ENCODE measurements at regions not wholly inside any gene's neighbourhood (a gene's known extent, or its start where the extent isn't known, plus 50 kb on each side); places are given as distances from the start of the nearest gene placed in this dataset.
"Not testable (repeated sequence)": the region's sequence is repeated elsewhere in the genome, so short reads cannot be mapped to it uniquely, and the experiment has no call there.

DNA sequence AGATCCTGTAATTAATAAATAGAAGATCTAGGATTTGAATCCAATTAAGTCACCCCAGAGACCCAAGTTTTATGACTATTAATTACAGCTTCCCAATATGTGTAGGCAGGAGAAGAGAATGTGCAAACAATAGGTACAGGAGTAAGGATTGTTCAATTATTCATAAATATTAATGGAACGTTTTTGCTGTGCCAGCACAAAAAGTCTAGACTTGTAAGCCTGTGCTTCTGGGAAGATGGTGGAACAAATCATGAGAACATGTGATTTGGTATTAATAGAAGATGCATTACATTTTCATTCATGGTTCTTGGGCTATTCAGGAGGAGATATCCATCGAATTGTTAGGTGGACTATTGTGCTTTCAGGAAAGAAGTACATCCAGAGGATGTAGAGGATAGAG, 1240.9 kb downstream of the STIM2 start:
- H3K4me3 Mint-ChIP-seq: no peak overlapping the region
- H3K27me3 Mint-ChIP-seq: no peaks in the 10 kb centered on the region
- no peak overlapping the region for H3K27ac Mint-ChIP-seq
- no peaks in the 10 kb centered on the region for H3K36me3 Mint-ChIP-seq
- TF ChIP-seq CTCF (conservative IDR thresholded peaks at IDR 0.05): no peak
- H3K4me1 Mint-ChIP-seq (ENCODE audit: unreplicated experiment): no peaks in the 10 kb centered on the region
- no peak for DNase-seq (ENCODE audit: extremely low spot score, unreplicated experiment)
- H3K9me3 Mint-ChIP-seq: no peaks in the 10 kb centered on the region

GRCh38 chr4:28105271-28105859, 1244.7 kb downstream of the STIM2 start:
- DNase-seq (ENCODE audit: extremely low spot score, unreplicated experiment): no peak
- Mint-ChIP-seq H3K36me3 (no peaks in the 10 kb centered on the region), H3K9me3 (no peaks in the 10 kb centered on the region), H3K27ac (no peak overlapping the region), H3K4me3 (no peak overlapping the region), H3K4me1 (ENCODE audit: unreplicated experiment) (no peaks in the 10 kb centered on the region), H3K27me3 (no peaks in the 10 kb centered on the region)
- no peak for TF ChIP-seq CTCF (conservative IDR thresholded peaks at IDR 0.05)

DNA sequence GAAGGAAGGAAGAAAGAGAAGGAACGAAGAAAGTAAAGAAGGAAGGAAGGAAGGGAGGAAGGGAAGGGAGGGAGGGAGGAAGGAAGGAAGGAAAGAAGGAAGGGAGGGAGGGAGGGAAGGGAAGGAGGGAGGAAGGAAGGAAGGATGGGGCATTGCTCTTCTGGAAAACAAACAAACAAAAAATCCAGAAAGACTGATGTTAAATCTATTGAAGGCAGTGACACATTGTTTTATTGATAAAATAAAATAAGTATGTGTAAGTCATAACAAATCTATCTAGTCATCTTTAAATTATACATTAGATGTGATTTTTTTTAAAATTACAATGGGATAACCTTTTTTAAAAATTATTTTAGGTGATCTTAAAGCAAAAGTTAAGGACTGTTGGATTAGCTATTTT, 1245.5 kb downstream of the STIM2 start:
- H3K27me3 Mint-ChIP-seq: no peaks in the 10 kb centered on the region
- TF ChIP-seq CTCF (conservative IDR thresholded peaks at IDR 0.05): no peak

DNA sequence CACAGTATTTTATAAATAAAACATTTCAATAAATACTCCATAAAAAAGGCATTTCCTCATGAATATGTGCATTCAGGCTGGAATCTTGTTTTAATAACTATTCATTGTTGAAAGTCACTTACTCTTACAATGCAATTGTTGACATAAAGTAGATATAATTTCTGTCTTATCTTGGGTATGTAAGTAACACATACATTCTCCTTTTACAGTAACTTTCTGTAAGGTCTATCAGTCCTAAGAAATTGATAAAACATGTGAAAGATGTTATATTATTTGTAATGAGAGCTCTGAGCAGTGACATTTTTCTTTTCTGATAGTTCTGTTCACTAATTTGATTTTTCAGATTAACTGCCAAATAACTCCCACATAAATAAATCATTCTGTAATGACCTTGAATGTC, 1249.2 kb downstream of the STIM2 start:
- Mint-ChIP-seq H3K36me3 (no peaks in the 10 kb centered on the region), H3K4me1 (ENCODE audit: unreplicated experiment) (no peaks in the 10 kb centered on the region), H3K27ac (no peak overlapping the region), H3K27me3 (no peaks in the 10 kb centered on the region), H3K4me3 (no peak overlapping the region), H3K9me3 (no peaks in the 10 kb centered on the region)
- no peak for TF ChIP-seq CTCF (conservative IDR thresholded peaks at IDR 0.05)
- no peak for DNase-seq (ENCODE audit: extremely low spot score, unreplicated experiment)

More for the DNA sequence above, 1245.5 kb downstream of the STIM2 start:
- Mint-ChIP-seq H3K27ac (no peak overlapping the region), H3K4me1 (ENCODE audit: unreplicated experiment) (no peaks in the 10 kb centered on the region), H3K36me3 (no peaks in the 10 kb centered on the region), H3K9me3 (no peaks in the 10 kb centered on the region), H3K4me3 (no peak overlapping the region)
- no peak for DNase-seq (ENCODE audit: extremely low spot score, unreplicated experiment)

DNA sequence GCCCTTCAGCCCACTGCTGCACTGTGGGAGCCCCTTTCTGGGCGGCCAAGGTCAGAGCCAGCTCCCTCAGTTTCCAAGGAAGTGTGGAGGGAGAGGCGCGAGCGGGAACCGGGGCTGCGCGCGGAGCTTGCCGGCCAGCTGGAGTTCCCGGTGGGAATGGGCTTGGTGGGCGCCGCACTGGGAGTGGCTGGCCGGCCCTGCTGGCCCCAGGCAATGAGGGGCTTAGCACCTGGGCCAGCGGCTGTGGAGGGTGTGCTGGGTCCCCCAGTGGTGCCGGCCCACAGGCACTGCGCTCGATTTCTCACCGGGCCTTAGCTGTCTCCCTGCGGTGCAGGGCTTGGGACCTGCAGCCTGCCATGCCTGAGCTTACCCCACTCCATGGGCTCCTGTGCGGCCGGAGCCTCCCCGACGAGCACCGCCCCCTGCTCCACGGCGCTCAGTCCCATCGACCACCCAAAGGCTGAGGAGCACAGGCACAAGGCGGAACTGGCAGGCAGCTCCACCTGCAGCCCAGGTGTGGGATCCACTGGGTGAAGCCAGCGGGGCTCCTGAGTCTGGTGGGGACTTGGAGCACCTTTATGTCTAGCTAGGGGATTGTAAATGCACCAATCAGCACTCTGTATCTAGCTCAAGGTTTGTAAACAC, 1252.2 kb downstream of the STIM2 start:
- peaks cover 10% of the 10 kb centered on the region for H3K9me3 Mint-ChIP-seq
- H3K4me3 Mint-ChIP-seq; DNase-seq (ENCODE audit: extremely low spot score, unreplicated experiment); H3K36me3 Mint-ChIP-seq; H3K4me1 Mint-ChIP-seq (ENCODE audit: unreplicated experiment); H3K27me3 Mint-ChIP-seq; H3K27ac Mint-ChIP-seq: not testable (repeated sequence)

DNA sequence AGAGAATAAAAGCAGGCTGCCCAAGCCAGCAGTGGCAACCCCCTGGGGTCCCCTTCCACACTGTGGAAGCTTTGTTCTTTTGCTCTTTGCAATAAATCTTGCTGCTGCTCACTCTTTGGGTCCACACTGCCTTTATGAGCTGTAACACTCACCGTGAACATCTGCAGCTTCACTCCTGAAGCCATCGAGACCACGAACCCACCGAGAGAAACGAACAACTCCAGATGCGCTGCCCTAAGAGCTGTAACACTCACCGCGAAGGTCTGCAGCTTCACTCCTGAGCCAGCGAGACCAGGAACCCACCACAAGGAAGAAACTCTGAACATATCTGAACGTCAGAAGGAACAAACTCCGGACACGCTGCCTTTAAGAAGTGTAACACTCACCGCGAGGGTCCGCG, 1252.9 kb downstream of the STIM2 start:
- H3K4me3 Mint-ChIP-seq; DNase-seq (ENCODE audit: extremely low spot score, unreplicated experiment); H3K27ac Mint-ChIP-seq; H3K4me1 Mint-ChIP-seq (ENCODE audit: unreplicated experiment); H3K36me3 Mint-ChIP-seq; H3K27me3 Mint-ChIP-seq: not testable (repeated sequence)
- peaks cover 13% of the 10 kb centered on the region for H3K9me3 Mint-ChIP-seq

DNA sequence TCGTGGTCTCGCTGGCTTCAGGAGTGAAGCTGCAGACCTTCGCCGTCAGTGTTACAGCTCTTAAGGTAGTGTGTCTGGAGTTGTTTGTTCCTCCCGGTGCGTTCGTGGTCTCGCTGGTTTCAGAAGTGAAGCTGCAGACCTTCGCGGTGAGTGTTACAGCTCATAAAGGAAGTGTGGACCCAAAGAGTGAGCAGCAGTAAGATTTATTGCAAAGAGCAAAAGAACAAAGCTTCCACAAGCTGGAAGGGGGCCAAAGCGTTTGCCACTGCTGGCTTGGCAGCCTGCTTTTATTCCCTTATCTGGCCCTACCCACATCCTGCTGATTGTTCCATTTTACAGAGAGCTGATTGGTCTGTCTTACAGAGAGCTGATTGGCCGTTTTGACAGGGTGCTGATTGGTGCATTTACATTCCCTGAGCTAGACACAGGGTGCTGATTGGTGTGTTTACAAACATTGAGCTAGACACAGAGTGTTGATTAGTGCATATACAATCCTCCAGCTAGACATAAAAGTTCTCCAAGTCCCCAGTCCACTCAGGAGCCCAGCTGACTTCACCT, 1256.0 kb downstream of the STIM2 start:
- not testable (repeated sequence) for H3K36me3 Mint-ChIP-seq; H3K4me3 Mint-ChIP-seq; H3K27me3 Mint-ChIP-seq; H3K4me1 Mint-ChIP-seq (ENCODE audit: unreplicated experiment); DNase-seq (ENCODE audit: extremely low spot score, unreplicated experiment); H3K27ac Mint-ChIP-seq
- H3K9me3 Mint-ChIP-seq: peaks cover 13% of the 10 kb centered on the region

Measured in type B pancreatic cell (in vitro differentiated cells).